ENCODE measurements at regions not wholly inside any gene's neighbourhood (a gene's known extent, or its start where the extent isn't known, plus 50 kb on each side); places are given as distances from the start of the nearest gene placed in this dataset.

DNA sequence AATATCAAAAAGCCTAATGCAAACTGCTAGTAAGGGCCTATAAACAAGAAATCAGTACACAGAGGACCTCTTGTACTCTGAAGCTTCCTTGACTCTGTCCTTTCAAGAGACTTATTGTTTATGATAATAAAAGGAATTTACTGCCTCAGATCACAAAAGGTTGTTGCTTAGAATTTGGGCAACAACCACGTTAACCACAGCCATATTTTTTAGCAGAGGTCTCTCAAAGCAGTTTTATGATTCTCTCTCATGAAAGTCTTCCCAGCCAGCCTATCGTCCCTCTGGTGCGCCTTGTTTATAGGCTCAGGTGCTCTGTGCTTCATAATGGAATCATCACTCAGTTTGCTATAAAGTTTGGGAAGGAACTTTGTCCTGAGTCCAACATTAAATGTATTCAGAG is 270.6 kb downstream of the RCHY1 start:
- DNase-seq (ENCODE audit: low read depth, low spot score) (no peak), FAIRE-seq (no peak)
- H3K9me3 ChIP-seq (ENCODE audit: control insufficient read depth, low read depth, low read length): no peaks in the 10 kb centered on the region
- no peaks in the 10 kb centered on the region for H3K79me2 ChIP-seq (ENCODE audit: control insufficient read depth, insufficient read depth, low read length)
- H3K27ac ChIP-seq (ENCODE audit: control insufficient read depth, insufficient read depth, low read length): no peak overlapping the region
- H3K9me1 ChIP-seq (ENCODE audit: control insufficient read depth, extremely low read depth, insufficient read depth, low read length): no peaks in the 10 kb centered on the region
- H2AFZ ChIP-seq (ENCODE audit: control insufficient read depth, low read length): no peak overlapping the region
- no peak overlapping the region for H3K9ac ChIP-seq (ENCODE audit: control insufficient read depth, extremely low read depth, insufficient read depth, low read length)
- H3K27me3 ChIP-seq (ENCODE audit: control insufficient read depth, extremely low read depth, insufficient read depth, low read length): no peaks in the 10 kb centered on the region
- H3K4me3 ChIP-seq (ENCODE audit: control insufficient read depth in 2 of 3, extremely low read depth in 1 of 3, insufficient read depth in 2 of 3, low read depth in 1 of 3, low read length in 3 of 3): no peak overlapping the region
- H3K36me3 ChIP-seq (ENCODE audit: control insufficient read depth in 2 of 2, extremely low read depth in 1 of 2, insufficient read depth in 2 of 2, low read length in 2 of 2): no peaks in the 10 kb centered on the region
- H3K4me2 ChIP-seq (ENCODE audit: control insufficient read depth, extremely low read depth, insufficient read depth, low read depth, low read length): no peak overlapping the region
- no peaks in the 10 kb centered on the region for H3K4me1 ChIP-seq (ENCODE audit: control insufficient read depth, extremely low read depth, insufficient read depth, low read length)
- dilution Hi-C loops (cut with MboI; ENCODE audit: extremely low pct_ligation_motif_present, low sequenced_read_pairs): no loop called here
- H4K20me1 ChIP-seq (ENCODE audit: control insufficient read depth, extremely low read depth, insufficient read depth, low read length): no peaks in the 10 kb centered on the region
- TF ChIP-seq, protein P1, sequence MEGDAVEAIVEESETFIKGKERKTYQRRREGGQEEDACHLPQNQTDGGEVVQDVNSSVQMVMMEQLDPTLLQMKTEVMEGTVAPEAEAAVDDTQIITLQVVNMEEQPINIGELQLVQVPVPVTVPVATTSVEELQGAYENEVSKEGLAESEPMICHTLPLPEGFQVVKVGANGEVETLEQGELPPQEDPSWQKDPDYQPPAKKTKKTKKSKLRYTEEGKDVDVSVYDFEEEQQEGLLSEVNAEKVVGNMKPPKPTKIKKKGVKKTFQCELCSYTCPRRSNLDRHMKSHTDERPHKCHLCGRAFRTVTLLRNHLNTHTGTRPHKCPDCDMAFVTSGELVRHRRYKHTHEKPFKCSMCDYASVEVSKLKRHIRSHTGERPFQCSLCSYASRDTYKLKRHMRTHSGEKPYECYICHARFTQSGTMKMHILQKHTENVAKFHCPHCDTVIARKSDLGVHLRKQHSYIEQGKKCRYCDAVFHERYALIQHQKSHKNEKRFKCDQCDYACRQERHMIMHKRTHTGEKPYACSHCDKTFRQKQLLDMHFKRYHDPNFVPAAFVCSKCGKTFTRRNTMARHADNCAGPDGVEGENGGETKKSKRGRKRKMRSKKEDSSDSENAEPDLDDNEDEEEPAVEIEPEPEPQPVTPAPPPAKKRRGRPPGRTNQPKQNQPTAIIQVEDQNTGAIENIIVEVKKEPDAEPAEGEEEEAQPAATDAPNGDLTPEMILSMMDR (optimal IDR thresholded peaks at IDR 0.05 in 1 of 3, IDR thresholded peaks at IDR 0.05 in 1 of 3, conservative IDR thresholded peaks at IDR 0.05 in 1 of 3; ENCODE audit: extremely low read depth in 1 of 3, insufficient read depth in 2 of 3, low read length in 3 of 3): no peak

DNA sequence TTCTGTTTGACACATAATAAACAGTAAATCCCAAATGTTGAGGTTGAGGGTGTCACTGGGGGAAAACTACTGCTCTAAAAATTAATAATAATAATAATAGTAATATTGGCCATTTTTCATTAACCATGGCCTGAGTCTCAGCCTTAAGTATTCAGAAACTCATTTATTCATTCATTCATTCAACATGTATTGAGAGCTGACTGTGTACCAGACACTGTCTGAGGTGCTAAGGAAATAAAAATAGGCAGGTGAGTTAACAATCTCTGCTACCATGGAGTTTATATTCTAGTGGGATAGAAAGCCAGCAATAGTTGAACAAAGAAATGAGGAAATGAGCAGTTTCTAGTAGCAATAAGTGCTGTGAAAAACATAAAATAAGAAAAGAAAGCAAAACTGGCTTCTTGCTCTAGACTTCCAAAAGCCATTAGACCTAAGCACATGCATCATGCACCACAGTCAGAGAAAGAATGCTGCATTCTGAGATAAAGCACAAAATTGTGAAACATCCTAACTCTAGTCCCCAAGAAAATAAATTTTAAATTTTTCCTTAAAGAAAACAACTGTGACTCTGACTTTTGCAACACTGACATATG is 278.7 kb downstream of the RCHY1 start:
- Histone ChIP-seq H3K9me3 (ENCODE audit: control insufficient read depth, low read depth, low read length) (no peaks in the 10 kb centered on the region), H3K4me1 (ENCODE audit: control insufficient read depth, extremely low read depth, insufficient read depth, low read length) (no peaks in the 10 kb centered on the region), H3K9me1 (ENCODE audit: control insufficient read depth, extremely low read depth, insufficient read depth, low read length) (no peaks in the 10 kb centered on the region), H3K4me2 (ENCODE audit: control insufficient read depth, extremely low read depth, insufficient read depth, low read depth, low read length) (no peak overlapping the region), H3K79me2 (ENCODE audit: control insufficient read depth, insufficient read depth, low read length) (no peaks in the 10 kb centered on the region), H3K9ac (ENCODE audit: control insufficient read depth, extremely low read depth, insufficient read depth, low read length) (no peak overlapping the region), H3K36me3 (ENCODE audit: control insufficient read depth in 2 of 2, extremely low read depth in 1 of 2, insufficient read depth in 2 of 2, low read length in 2 of 2) (no peaks in the 10 kb centered on the region), H2AFZ (ENCODE audit: control insufficient read depth, low read length) (no peak overlapping the region), H4K20me1 (ENCODE audit: control insufficient read depth, extremely low read depth, insufficient read depth, low read length) (no peaks in the 10 kb centered on the region), H3K27me3 (ENCODE audit: control insufficient read depth, extremely low read depth, insufficient read depth, low read length) (no peaks in the 10 kb centered on the region), H3K27ac (ENCODE audit: control insufficient read depth, insufficient read depth, low read length) (no peak overlapping the region), H3K4me3 (ENCODE audit: control insufficient read depth in 2 of 3, extremely low read depth in 1 of 3, insufficient read depth in 2 of 3, low read depth in 1 of 3, low read length in 3 of 3) (no peak overlapping the region)
- DNase-seq (ENCODE audit: low read depth, low spot score) (no peak), FAIRE-seq (no peak)
- dilution Hi-C loops (cut with MboI; ENCODE audit: extremely low pct_ligation_motif_present, low sequenced_read_pairs): no loop called here
- TF ChIP-seq EZH2 (IDR thresholded peaks at IDR 0.05; ENCODE audit: low read length): no peak
- TF ChIP-seq, protein P1 (optimal IDR thresholded peaks at IDR 0.05 in 1 of 3, IDR thresholded peaks at IDR 0.05 in 1 of 3, conservative IDR thresholded peaks at IDR 0.05 in 1 of 3; ENCODE audit: extremely low read depth in 1 of 3, insufficient read depth in 2 of 3, low read length in 3 of 3): no peak

Data from keratinocyte (primary cell).